Heart left ventricle (tissue), 13 donors: ENCODE measurements at regions not wholly inside any gene's neighbourhood (a gene's known extent, or its start where the extent isn't known, plus 50 kb on each side); places are given as distances from the start of the nearest gene placed in this dataset.

Experiments
- POLR2A ChIP-seq, 2 donors: fragments of 450-650 bp; IDR thresholded peaks; one replicate each; pipeline ENCODE4 v1.6.1; 2017; ENCODE audit warnings: antibody characterized with exemption in 2 of 2, mild to moderate bottlenecking in 2 of 2, moderate library complexity in 2 of 2
- TF ChIP-seq, protein P1 (sequence below), 12 donors: fragments of 200-600 bp; sonication (generic) in 4 of 12; IDR thresholded peaks; one replicate each; pipeline versions ENCODE4 v1.5.0 to v1.8.0; 2018 to 2022; ENCODE audit warnings: antibody characterized with exemption in 12 of 12, mild to moderate bottlenecking in 5 of 12
- donor health status: ischemic (EF 13 %, LVEDD 7.1; RV severe dilation, severe dysfunction).
- donor health status: DM: no; HTN: yes; CAD: no.
- donor health status: DM: no; HTN: no; CAD: no.
- donor health status: ischemic (EF 25% LVEDD 6.9; RV normal size, moderate dysfunction).
- donor health status: ischemic (EF 25% LVEDD 5.7; RV mildly dilated, moderate dysfunction).
- donor health status: ischemic (EF 35%, LVEDD 5.7; RV mildly dilated, moderate dysfunction).
- donor health status: nonischemic (EF 11% LVEDD 7.7; RV severe dilation, severe dysfunction).
- donor health status: DM: yes; HTN: yes; CAD: no.
- donor health status: PGD.
- donor health status: ischemic (EF 29% LVEDD 5.4; RV normal size, mild dysfunction).
- donor health status: nonischemic (EF 23%, LVEDD 6.1; RV moderate dilation, normal function).

DNA sequence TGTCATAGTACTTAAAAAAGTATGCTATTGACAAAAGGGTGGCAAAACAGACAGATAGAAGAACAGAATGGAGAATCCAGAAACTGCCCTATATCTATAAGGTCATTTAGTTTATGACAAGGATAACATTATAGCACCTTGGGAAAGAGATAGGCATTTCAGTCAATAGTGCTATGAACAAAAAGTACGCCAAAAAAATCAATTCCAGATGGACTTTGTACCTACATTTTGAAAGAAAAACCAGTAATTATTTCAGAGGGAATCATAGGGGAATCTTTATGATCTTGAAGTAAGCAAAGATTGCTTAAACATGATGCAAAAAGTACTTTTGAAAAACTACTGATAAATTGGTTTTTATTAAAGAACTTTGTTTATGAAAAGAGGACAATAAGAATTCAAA lies 59.9 kb upstream of the SETBP1 start:
- TF ChIP-seq, protein P1, sequence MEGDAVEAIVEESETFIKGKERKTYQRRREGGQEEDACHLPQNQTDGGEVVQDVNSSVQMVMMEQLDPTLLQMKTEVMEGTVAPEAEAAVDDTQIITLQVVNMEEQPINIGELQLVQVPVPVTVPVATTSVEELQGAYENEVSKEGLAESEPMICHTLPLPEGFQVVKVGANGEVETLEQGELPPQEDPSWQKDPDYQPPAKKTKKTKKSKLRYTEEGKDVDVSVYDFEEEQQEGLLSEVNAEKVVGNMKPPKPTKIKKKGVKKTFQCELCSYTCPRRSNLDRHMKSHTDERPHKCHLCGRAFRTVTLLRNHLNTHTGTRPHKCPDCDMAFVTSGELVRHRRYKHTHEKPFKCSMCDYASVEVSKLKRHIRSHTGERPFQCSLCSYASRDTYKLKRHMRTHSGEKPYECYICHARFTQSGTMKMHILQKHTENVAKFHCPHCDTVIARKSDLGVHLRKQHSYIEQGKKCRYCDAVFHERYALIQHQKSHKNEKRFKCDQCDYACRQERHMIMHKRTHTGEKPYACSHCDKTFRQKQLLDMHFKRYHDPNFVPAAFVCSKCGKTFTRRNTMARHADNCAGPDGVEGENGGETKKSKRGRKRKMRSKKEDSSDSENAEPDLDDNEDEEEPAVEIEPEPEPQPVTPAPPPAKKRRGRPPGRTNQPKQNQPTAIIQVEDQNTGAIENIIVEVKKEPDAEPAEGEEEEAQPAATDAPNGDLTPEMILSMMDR (IDR thresholded peaks at IDR 0.05) = no peak
- no peak for TF ChIP-seq POLR2A (IDR thresholded peaks at IDR 0.05)
